ENCODE measurements at regions not wholly inside any gene's neighbourhood (a gene's known extent, or its start where the extent isn't known, plus 50 kb on each side); places are given as distances from the start of the nearest gene placed in this dataset.

DNA sequence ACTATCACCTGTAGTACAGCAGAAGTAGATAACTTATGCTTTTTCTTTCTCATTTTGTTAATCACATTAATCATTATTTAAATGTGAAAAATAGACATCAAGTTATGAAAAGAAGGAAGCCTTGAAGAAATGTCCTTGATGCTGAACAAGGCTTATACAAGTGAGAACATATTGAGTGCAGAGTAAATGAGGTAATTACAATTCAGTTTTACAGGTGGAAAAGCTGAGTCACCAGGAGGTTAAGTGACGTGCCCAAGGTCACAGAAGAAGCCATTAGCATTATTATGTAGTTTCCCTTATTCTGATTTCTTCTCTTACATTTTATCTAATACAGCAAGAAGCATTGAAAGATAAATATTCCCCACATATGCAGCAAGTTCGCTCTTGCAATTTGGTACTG, 998.5 kb upstream of the CDH6 start:
- H3K27me3 ChIP-seq = no peaks in the 10 kb centered on the region
- H3K36me3 ChIP-seq = no peaks in the 10 kb centered on the region
- no peaks in the 10 kb centered on the region for H3K9me3 ChIP-seq
- no peak for DNase-seq
- TF ChIP-seq, protein P1, sequence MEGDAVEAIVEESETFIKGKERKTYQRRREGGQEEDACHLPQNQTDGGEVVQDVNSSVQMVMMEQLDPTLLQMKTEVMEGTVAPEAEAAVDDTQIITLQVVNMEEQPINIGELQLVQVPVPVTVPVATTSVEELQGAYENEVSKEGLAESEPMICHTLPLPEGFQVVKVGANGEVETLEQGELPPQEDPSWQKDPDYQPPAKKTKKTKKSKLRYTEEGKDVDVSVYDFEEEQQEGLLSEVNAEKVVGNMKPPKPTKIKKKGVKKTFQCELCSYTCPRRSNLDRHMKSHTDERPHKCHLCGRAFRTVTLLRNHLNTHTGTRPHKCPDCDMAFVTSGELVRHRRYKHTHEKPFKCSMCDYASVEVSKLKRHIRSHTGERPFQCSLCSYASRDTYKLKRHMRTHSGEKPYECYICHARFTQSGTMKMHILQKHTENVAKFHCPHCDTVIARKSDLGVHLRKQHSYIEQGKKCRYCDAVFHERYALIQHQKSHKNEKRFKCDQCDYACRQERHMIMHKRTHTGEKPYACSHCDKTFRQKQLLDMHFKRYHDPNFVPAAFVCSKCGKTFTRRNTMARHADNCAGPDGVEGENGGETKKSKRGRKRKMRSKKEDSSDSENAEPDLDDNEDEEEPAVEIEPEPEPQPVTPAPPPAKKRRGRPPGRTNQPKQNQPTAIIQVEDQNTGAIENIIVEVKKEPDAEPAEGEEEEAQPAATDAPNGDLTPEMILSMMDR (IDR thresholded peaks at IDR 0.05) = no peak
- H3K4me3 ChIP-seq = no peak overlapping the region
- H3K27ac ChIP-seq = no peak overlapping the region
- WGBS, 3 donors = 47 to 70% (median 52%) methylated on average over 2 of the region's 2 CpGs
- H3K4me1 ChIP-seq (ENCODE audit: insufficient read depth) = no peaks in the 10 kb centered on the region
- intact Hi-C loops (cut with DNase I) = no loop called here

DNA sequence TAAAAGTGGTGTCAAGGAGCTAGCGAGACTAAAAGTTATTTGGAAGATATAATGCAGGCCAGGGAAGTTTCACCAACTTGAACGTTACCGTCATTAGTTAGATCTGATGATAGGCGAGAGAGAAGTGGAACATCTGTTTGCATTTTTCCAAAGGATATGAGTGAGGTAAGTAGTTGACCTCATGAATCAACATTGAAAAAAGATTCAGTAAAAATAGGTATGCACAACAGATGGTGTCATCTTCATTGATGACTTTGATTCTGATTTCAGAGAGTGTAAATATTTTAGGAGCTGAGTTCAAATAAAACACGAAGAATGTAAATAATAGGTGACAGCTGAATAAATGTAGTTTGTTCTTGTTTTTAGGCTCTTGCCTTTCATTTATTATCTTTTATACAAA, 998.9 kb upstream of the CDH6 start:
- WGBS, 3 donors = 66 to 74% (median 68%) methylated on average over 5 of the region's 5 CpGs

DNA sequence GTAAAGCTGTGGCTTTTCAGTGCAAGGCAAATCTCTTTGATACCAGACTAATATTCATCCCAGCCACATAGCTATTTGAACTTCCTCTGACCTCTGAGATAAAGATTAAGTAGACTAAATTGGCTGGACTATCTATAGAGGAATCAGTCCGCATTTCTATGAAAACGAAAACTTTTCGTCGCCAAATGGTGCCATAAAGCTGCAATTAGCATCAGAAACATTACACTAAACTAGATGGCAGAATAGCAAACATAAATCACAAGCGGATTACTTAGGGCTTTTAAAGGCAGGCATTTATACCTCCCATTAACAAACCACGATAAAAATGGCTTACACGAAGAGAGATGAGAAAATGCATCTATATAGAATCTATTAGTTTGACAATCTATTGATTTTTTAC, 1009.7 kb upstream of the CDH6 start:
- H3K27me3 ChIP-seq = no peaks in the 10 kb centered on the region
- no peak overlapping the region for H3K27ac ChIP-seq
- no peaks in the 10 kb centered on the region for H3K9me3 ChIP-seq
- H3K4me1 ChIP-seq (ENCODE audit: insufficient read depth) = no peaks in the 10 kb centered on the region
- no peak overlapping the region for H3K4me3 ChIP-seq
- intact Hi-C loops (cut with DNase I) = no loop called here
- TF ChIP-seq EP300 (IDR thresholded peaks at IDR 0.05) (no peak), POLR2A (IDR thresholded peaks at IDR 0.05) (no peak)
- TF ChIP-seq, protein P1 (IDR thresholded peaks at IDR 0.05) = no peak
- no peak for DNase-seq
- 64 to 76% (median 75%) methylated on average over 7 of the region's 7 CpGs for WGBS, 3 donors
- no peaks in the 10 kb centered on the region for H3K36me3 ChIP-seq

More for the DNA sequence above, 998.9 kb upstream of the CDH6 start:
- H3K36me3 ChIP-seq = no peaks in the 10 kb centered on the region
- H3K4me1 ChIP-seq (ENCODE audit: insufficient read depth) = no peaks in the 10 kb centered on the region
- no peaks in the 10 kb centered on the region for H3K27me3 ChIP-seq
- intact Hi-C loops (cut with DNase I) = no loop called here
- H3K4me3 ChIP-seq = no peak overlapping the region
- no peaks in the 10 kb centered on the region for H3K9me3 ChIP-seq
- no peak for DNase-seq
- no peak overlapping the region for H3K27ac ChIP-seq
- TF ChIP-seq, protein P1 (IDR thresholded peaks at IDR 0.05) = no peak
- TF ChIP-seq EP300 (IDR thresholded peaks at IDR 0.05) (no peak), POLR2A (IDR thresholded peaks at IDR 0.05) (no peak)

DNA sequence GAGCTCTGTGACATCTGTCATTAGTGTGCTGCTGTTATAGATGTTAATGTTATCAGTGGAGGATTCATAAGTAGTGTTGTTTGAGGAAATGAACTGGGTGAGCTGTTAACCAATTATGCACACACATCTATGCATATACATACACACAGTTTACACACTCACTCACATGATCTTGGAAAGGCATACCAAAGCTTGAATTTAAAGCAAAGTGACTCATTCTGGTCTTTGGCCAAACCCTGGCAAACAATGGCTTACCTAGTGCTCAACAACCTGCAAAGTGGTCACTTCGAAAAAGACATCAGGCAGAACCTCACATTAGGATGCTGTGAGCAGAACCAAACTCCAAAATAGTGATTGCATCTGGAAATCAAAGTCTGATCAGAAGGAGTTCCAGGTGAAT, 1037.3 kb upstream of the CDH6 start:
- TF ChIP-seq POLR2A (IDR thresholded peaks at IDR 0.05) (no peak), EP300 (IDR thresholded peaks at IDR 0.05) (no peak)
- TF ChIP-seq, protein P1 (IDR thresholded peaks at IDR 0.05) = no peak
- WGBS, 3 donors = 79 to 88% (median 87%) methylated on average over 1 of the region's 1 CpG
- intact Hi-C loops (cut with DNase I) = no loop called here

DNA sequence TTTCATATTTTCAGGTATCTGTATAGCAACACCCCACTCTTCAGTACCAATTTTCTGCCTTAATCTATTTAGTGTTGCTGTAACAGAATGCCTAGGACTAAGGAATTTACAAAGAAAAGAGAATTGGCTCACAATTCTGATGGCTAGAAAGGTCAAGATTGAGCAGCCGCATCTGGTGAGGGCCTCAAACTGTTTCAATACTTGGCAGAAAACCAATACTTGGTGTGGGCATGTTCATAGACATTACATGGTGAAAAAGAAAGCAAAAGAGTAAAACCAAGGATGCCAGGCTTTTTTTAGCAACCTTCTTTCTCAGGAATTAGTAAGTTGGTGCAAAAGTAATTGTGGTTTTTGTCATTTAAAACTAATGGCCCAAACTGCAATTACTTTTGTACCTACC, 1041.1 kb upstream of the CDH6 start:
- DNase-seq = no peak
- WGBS, 3 donors = 75 to 91% (median 78%) methylated on average over 1 of the region's 1 CpG
- Histone ChIP-seq H3K27me3 (no peaks in the 10 kb centered on the region), H3K9me3 (no peaks in the 10 kb centered on the region), H3K4me3 (no peak overlapping the region), H3K27ac (no peak overlapping the region), H3K4me1 (ENCODE audit: insufficient read depth) (no peaks in the 10 kb centered on the region), H3K36me3 (no peaks in the 10 kb centered on the region)
- intact Hi-C loops (cut with DNase I) = no loop called here
- TF ChIP-seq POLR2A (IDR thresholded peaks at IDR 0.05) (no peak), EP300 (IDR thresholded peaks at IDR 0.05) (no peak)
- TF ChIP-seq, protein P1 (IDR thresholded peaks at IDR 0.05) = no peak

More for the DNA sequence above, 1037.3 kb upstream of the CDH6 start:
- no peaks in the 10 kb centered on the region for H3K27me3 ChIP-seq
- H3K4me1 ChIP-seq (ENCODE audit: insufficient read depth) = no peaks in the 10 kb centered on the region
- no peak for DNase-seq
- H3K4me3 ChIP-seq = no peak overlapping the region
- H3K36me3 ChIP-seq = no peaks in the 10 kb centered on the region
- no peak overlapping the region for H3K27ac ChIP-seq
- no peaks in the 10 kb centered on the region for H3K9me3 ChIP-seq

Data from ovary (tissue), 7 donors.